22Rv1 (cell line): ENCODE measurements at regions not wholly inside any gene's neighbourhood (a gene's known extent, or its start where the extent isn't known, plus 50 kb on each side); places are given as distances from the start of the nearest gene placed in this dataset.

Experiments
- H3K27ac ChIP-seq: fragments of 450-650 bp; 2 replicates; pipeline ENCODE4 v1.5.1; 2017
- CTCF ChIP-seq: fragments of 450-650 bp; IDR thresholded peaks from 2 replicates; pipeline ENCODE4 v1.5.1; 2017; ENCODE audit warnings: mild to moderate bottlenecking
- ZFX ChIP-seq: fragments of 450-650 bp; IDR thresholded peaks from 2 replicates; pipeline ENCODE4 v1.6.1; 2017; ENCODE audit warnings: antibody characterized with exemption, borderline replicate concordance

GRCh38 chr11:104524254-104524653 lies 360.3 kb upstream of the PDGFD start:
- H3K27ac ChIP-seq = no peak overlapping the region
- no peak for TF ChIP-seq CTCF
- no peak for TF ChIP-seq ZFX

GRCh38 chr11:104523611-104524010 lies 359.7 kb upstream of the PDGFD start:
- TF ChIP-seq CTCF (no peak), ZFX (no peak)
- no peak overlapping the region for H3K27ac ChIP-seq

- no peak overlapping the region for H3K27ac ChIP-seq
Measured at GRCh38 chr11:104522650-104523049, 358.7 kb upstream of the PDGFD start.

GRCh38 chr11:104522123-104522522 lies 358.2 kb upstream of the PDGFD start:
- H3K27ac ChIP-seq = no peak overlapping the region
- TF ChIP-seq ZFX (no peak), CTCF (no peak)

More at GRCh38 chr11:104522650-104523049, 358.7 kb upstream of the PDGFD start:
- no peak for TF ChIP-seq CTCF
- TF ChIP-seq ZFX = no peak

- no peak for TF ChIP-seq CTCF
- TF ChIP-seq ZFX = no peak
- no peak overlapping the region for H3K27ac ChIP-seq
Measured at GRCh38 chr11:104510169-104510568, 346.2 kb upstream of the PDGFD start.

GRCh38 chr11:104490182-104490581 lies 326.2 kb upstream of the PDGFD start:
- H3K27ac ChIP-seq = no peak overlapping the region
- TF ChIP-seq CTCF (no peak), ZFX (no peak)

GRCh38 chr11:104488561-104488960 lies 324.6 kb upstream of the PDGFD start:
- no peak overlapping the region for H3K27ac ChIP-seq
- no peak for TF ChIP-seq CTCF
- no peak for TF ChIP-seq ZFX
